GM12892 (cell line): ENCODE measurements at regions not wholly inside any gene's neighbourhood (a gene's known extent, or its start where the extent isn't known, plus 50 kb on each side); places are given as distances from the start of the nearest gene placed in this dataset.

ENCODE experiments used
- POLR2A ChIP-seq: IDR thresholded peaks from 2 replicates; pipeline ENCODE4 v1.6.1; 2011; ENCODE audit warnings: low read depth, low read length, control low read depth
- POLR2AphosphoS5 ChIP-seq: IDR thresholded peaks from 2 replicates; pipeline ENCODE4 v1.6.1; 2011; ENCODE audit warnings: low read depth, low read length, control low read depth
- TAF1 ChIP-seq: IDR thresholded peaks from 2 replicates; pipeline ENCODE4 v1.6.1; 2011; ENCODE audit warnings: low read depth, mild to moderate bottlenecking, control low read depth, low read length, borderline replicate concordance

GRCh38 chr6:129759796-129760605 is 50.0 kb upstream of the ARHGAP18 start:
- TF ChIP-seq POLR2A = no peak
- TF ChIP-seq TAF1 = no peak
- TF ChIP-seq POLR2AphosphoS5 = no peak
